Coronary artery (tissue), 2 donors: ENCODE measurements at regions not wholly inside any gene's neighbourhood (a gene's known extent, or its start where the extent isn't known, plus 50 kb on each side); places are given as distances from the start of the nearest gene placed in this dataset.

Source experiments
- DNase-seq: peaks from one replicate; pipeline ENCODE4 v3.0.0-alpha.2; 2017; ENCODE audit warnings: low spot score
- H3K27ac ChIP-seq, 2 donors: fragments of 200-600 bp; sonication (generic); one replicate each; pipeline ENCODE4 v1.5.1; 2016 to 2019
- H3K4me3 ChIP-seq: fragments of 200-600 bp; sonication (generic); 2 replicates; pipeline ENCODE4 v1.5.1; 2016; ENCODE audit warnings: mild to moderate bottlenecking, moderate library complexity
- CTCF ChIP-seq: fragments of 200-600 bp; sonication (generic); IDR thresholded peaks from one replicate; pipeline ENCODE4 v1.5.1; 2019; ENCODE audit warnings: antibody characterized with exemption

GRCh38 chr11:29361369-29361768 lies 655.5 kb downstream of the KCNA4 start:
- no peak for TF ChIP-seq CTCF
- no peak for DNase-seq
- H3K4me3 ChIP-seq, result no peak overlapping the region
- no peak overlapping the region for H3K27ac ChIP-seq

DNA sequence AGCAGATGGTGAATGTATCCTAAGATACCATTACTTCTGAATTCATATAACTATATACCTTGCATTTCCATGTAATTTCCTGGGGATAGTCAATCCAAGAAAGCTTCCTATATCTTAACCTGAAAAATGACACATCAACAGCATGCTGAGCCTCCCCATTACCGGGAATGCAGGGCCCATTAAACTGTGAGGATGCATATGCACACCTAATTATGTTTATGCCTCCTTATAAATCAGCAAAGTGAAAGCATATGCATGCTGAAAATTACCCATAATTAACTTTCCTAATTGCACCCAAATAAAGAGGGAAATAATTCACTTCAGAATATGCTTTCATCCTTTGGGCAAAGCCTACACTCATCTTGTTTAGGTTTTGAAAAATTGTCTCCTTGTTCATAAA lies 663.0 kb downstream of the KCNA4 start:
- Histone ChIP-seq H3K4me3 (no peak overlapping the region), H3K27ac (no peak overlapping the region)
- no peak for TF ChIP-seq CTCF
- no peak for DNase-seq

DNA sequence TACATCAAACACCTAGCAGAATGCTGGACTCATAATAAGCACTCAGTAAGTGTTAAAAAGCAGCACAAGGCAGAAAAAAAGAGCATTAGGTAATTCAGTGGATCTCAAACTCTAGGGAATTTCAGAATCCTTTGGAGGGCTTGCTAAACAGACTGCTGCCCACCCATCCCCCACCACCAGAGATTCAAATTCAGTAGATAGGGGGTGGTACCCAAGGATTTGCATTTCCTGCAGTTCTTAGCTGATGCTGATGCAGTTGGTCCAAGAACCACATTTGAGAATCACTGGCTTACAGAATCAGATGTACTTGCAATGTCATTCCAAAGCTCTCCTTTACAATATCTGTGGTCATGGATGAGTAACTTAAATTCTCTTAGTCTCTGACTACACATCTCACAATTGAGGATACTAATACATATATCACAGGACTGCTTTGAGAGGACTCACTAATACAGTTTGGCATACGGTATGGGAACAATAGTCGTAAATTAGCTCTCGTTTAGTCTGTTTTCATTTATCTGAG lies 664.5 kb downstream of the KCNA4 start:
- DNase-seq, result no peak
- no peak overlapping the region for H3K27ac ChIP-seq
- TF ChIP-seq CTCF, result no peak
- H3K4me3 ChIP-seq, result no peak overlapping the region

- DNase-seq, result no peak
- no peak for TF ChIP-seq CTCF
- no peak overlapping the region for H3K4me3 ChIP-seq
- no peak overlapping the region for H3K27ac ChIP-seq
Observed at GRCh38 chr11:29351301-29351873, 665.4 kb downstream of the KCNA4 start.

GRCh38 chr11:29343465-29344333 lies 673.1 kb downstream of the KCNA4 start:
- DNase-seq, result no peak
- H3K4me3 ChIP-seq, result no peak overlapping the region
- H3K27ac ChIP-seq, result no peak overlapping the region
- TF ChIP-seq CTCF, result peak; percentile 55

- TF ChIP-seq CTCF, result no peak
Observed at GRCh38 chr11:29336727-29337575, 679.9 kb downstream of the KCNA4 start.

More at GRCh38 chr11:29336727-29337575, 679.9 kb downstream of the KCNA4 start:
- no peak overlapping the region for H3K27ac ChIP-seq
- no peak for DNase-seq
- H3K4me3 ChIP-seq, result no peak overlapping the region
